ENCODE measurements at regions not wholly inside any gene's neighbourhood (a gene's known extent, or its start where the extent isn't known, plus 50 kb on each side); places are given as distances from the start of the nearest gene placed in this dataset.

GRCh38 chr22:48628891-48629543, 1198.7 kb downstream of the BRD1 start:
- TF ChIP-seq CTCF (IDR thresholded peaks at IDR 0.05), result no peak
- TF ChIP-seq TCF7L2 (IDR thresholded peaks at IDR 0.05; ENCODE audit: low read depth, low read length), result no peak
- no peak for TF ChIP-seq SIN3A (IDR thresholded peaks at IDR 0.05; ENCODE audit: borderline replicate concordance, insufficient read depth, low read depth, low read length)
- TF ChIP-seq REST (IDR thresholded peaks at IDR 0.05; ENCODE audit: insufficient read depth in 1 of 2, low read depth in 2 of 2, low read length in 1 of 2), result no peak
- no peak for TF ChIP-seq POLR2AphosphoS5 (IDR thresholded peaks at IDR 0.05; ENCODE audit: low read depth, low read length)

All from Panc1 (cell line).